ENCODE measurements at regions not wholly inside any gene's neighbourhood (a gene's known extent, or its start where the extent isn't known, plus 50 kb on each side); places are given as distances from the start of the nearest gene placed in this dataset.

- no peaks in the 10 kb centered on the region for H3K4me1 ChIP-seq (ENCODE audit: low read depth, poor library complexity, severe bottlenecking)
- no peak overlapping the region for H2AFZ ChIP-seq (ENCODE audit: low read depth)
- H3K27ac ChIP-seq, result no peak overlapping the region
- no peak overlapping the region for H3K4me3 ChIP-seq (IDR thresholded peaks at IDR 0.05; ENCODE audit: insufficient read depth, low read depth, low read length)
- H3K27me3 ChIP-seq (ENCODE audit: insufficient read depth, low read depth), result no peaks in the 10 kb centered on the region
- H4K20me1 ChIP-seq (ENCODE audit: insufficient read depth), result no peaks in the 10 kb centered on the region
- H3K79me2 ChIP-seq (ENCODE audit: insufficient read depth, low read depth), result no peaks in the 10 kb centered on the region
- H3K9ac ChIP-seq, result no peak overlapping the region
- TF ChIP-seq CTCF (conservative IDR thresholded peaks at IDR 0.05; ENCODE audit: low read depth, low read length), result no peak
- no peak overlapping the region for H3K4me2 ChIP-seq
- H3K36me3 ChIP-seq (ENCODE audit: insufficient read depth), result no peaks in the 10 kb centered on the region
These were observed 164.3 kb upstream of the PABPC4L start for GRCh38 chr4:134365852-134366251.

- no peak overlapping the region for H2AFZ ChIP-seq (ENCODE audit: low read depth)
- no peak for TF ChIP-seq CTCF (conservative IDR thresholded peaks at IDR 0.05; ENCODE audit: low read depth, low read length)
These were observed 163.3 kb upstream of the PABPC4L start for GRCh38 chr4:134364928-134365327.

GRCh38 chr4:134345244-134345643 lies 143.7 kb upstream of the PABPC4L start:
- H3K4me1 ChIP-seq (ENCODE audit: low read depth, poor library complexity, severe bottlenecking), result no peaks in the 10 kb centered on the region
- H3K4me3 ChIP-seq (IDR thresholded peaks at IDR 0.05; ENCODE audit: insufficient read depth, low read depth, low read length), result no peak overlapping the region
- no peak overlapping the region for H3K9ac ChIP-seq
- no peaks in the 10 kb centered on the region for H3K36me3 ChIP-seq (ENCODE audit: insufficient read depth)
- H4K20me1 ChIP-seq (ENCODE audit: insufficient read depth), result no peaks in the 10 kb centered on the region
- H3K27ac ChIP-seq, result no peak overlapping the region
- no peaks in the 10 kb centered on the region for H3K27me3 ChIP-seq (ENCODE audit: insufficient read depth, low read depth)
- no peak for TF ChIP-seq CTCF (conservative IDR thresholded peaks at IDR 0.05; ENCODE audit: low read depth, low read length)
- H2AFZ ChIP-seq (ENCODE audit: low read depth), result no peak overlapping the region
- no peak overlapping the region for H3K4me2 ChIP-seq
- H3K79me2 ChIP-seq (ENCODE audit: insufficient read depth, low read depth), result no peaks in the 10 kb centered on the region

More at GRCh38 chr4:134364928-134365327, 163.3 kb upstream of the PABPC4L start:
- H3K79me2 ChIP-seq (ENCODE audit: insufficient read depth, low read depth), result no peaks in the 10 kb centered on the region
- H4K20me1 ChIP-seq (ENCODE audit: insufficient read depth), result no peaks in the 10 kb centered on the region
- H3K4me1 ChIP-seq (ENCODE audit: low read depth, poor library complexity, severe bottlenecking), result no peaks in the 10 kb centered on the region
- no peak overlapping the region for H3K27ac ChIP-seq
- H3K4me3 ChIP-seq (IDR thresholded peaks at IDR 0.05; ENCODE audit: insufficient read depth, low read depth, low read length), result no peak overlapping the region
- H3K4me2 ChIP-seq, result no peak overlapping the region
- no peaks in the 10 kb centered on the region for H3K27me3 ChIP-seq (ENCODE audit: insufficient read depth, low read depth)
- no peak overlapping the region for H3K9ac ChIP-seq
- H3K36me3 ChIP-seq (ENCODE audit: insufficient read depth), result no peaks in the 10 kb centered on the region

GRCh38 chr4:134343656-134344055 lies 142.1 kb upstream of the PABPC4L start:
- H4K20me1 ChIP-seq (ENCODE audit: insufficient read depth), result no peaks in the 10 kb centered on the region

More at GRCh38 chr4:134343656-134344055, 142.1 kb upstream of the PABPC4L start:
- Histone ChIP-seq H3K79me2 (ENCODE audit: insufficient read depth, low read depth) (no peaks in the 10 kb centered on the region), H3K36me3 (ENCODE audit: insufficient read depth) (no peaks in the 10 kb centered on the region), H3K27me3 (ENCODE audit: insufficient read depth, low read depth) (no peaks in the 10 kb centered on the region), H3K4me2 (no peak overlapping the region), H3K4me3 (IDR thresholded peaks at IDR 0.05; ENCODE audit: insufficient read depth, low read depth, low read length) (no peak overlapping the region), H2AFZ (ENCODE audit: low read depth) (no peak overlapping the region), H3K4me1 (ENCODE audit: low read depth, poor library complexity, severe bottlenecking) (no peaks in the 10 kb centered on the region), H3K9ac (no peak overlapping the region), H3K27ac (no peak overlapping the region)
- TF ChIP-seq CTCF (conservative IDR thresholded peaks at IDR 0.05; ENCODE audit: low read depth, low read length), result no peak
